ENCODE measurements at regions not wholly inside any gene's neighbourhood (a gene's known extent, or its start where the extent isn't known, plus 50 kb on each side); places are given as distances from the start of the nearest gene placed in this dataset.

- in situ Hi-C loops (cut with MboI; ENCODE audit: low sequenced_read_pairs, unreplicated experiment), result no loop called here
- DNase-seq (ENCODE audit: low spot score), result no peak
- no peak for TF ChIP-seq CTCF (IDR thresholded peaks at IDR 0.05; ENCODE audit: borderline replicate concordance, control extremely low read depth, extremely low read depth, insufficient read depth, missing control alignments)
Observed at GRCh38 chr11:37613031-37613430, 1015.0 kb upstream of the RAG2 start.

GRCh38 chr11:37612146-37612545, 1014.1 kb upstream of the RAG2 start:
- in situ Hi-C loops (cut with MboI; ENCODE audit: low sequenced_read_pairs, unreplicated experiment), result no loop called here
- DNase-seq (ENCODE audit: low spot score), result no peak
- TF ChIP-seq CTCF (IDR thresholded peaks at IDR 0.05; ENCODE audit: borderline replicate concordance, control extremely low read depth, extremely low read depth, insufficient read depth, missing control alignments), result no peak

GRCh38 chr11:37605229-37605628, 1007.2 kb upstream of the RAG2 start:
- TF ChIP-seq CTCF (IDR thresholded peaks at IDR 0.05; ENCODE audit: borderline replicate concordance, control extremely low read depth, extremely low read depth, insufficient read depth, missing control alignments), result no peak
- in situ Hi-C loops (cut with MboI; ENCODE audit: low sequenced_read_pairs, unreplicated experiment), result no loop called here
- no peak for DNase-seq (ENCODE audit: low spot score)

- no peak for DNase-seq (ENCODE audit: low spot score)
- TF ChIP-seq CTCF (IDR thresholded peaks at IDR 0.05; ENCODE audit: borderline replicate concordance, control extremely low read depth, extremely low read depth, insufficient read depth, missing control alignments), result no peak
- in situ Hi-C loops (cut with MboI; ENCODE audit: low sequenced_read_pairs, unreplicated experiment), result no loop called here
Observed at GRCh38 chr11:37598381-37598780, 1000.3 kb upstream of the RAG2 start.

GRCh38 chr11:37597776-37598175, 999.7 kb upstream of the RAG2 start:
- no peak for TF ChIP-seq CTCF (IDR thresholded peaks at IDR 0.05; ENCODE audit: borderline replicate concordance, control extremely low read depth, extremely low read depth, insufficient read depth, missing control alignments)
- DNase-seq (ENCODE audit: low spot score), result no peak
- in situ Hi-C loops (cut with MboI; ENCODE audit: low sequenced_read_pairs, unreplicated experiment), result no loop called here

- no peak for DNase-seq (ENCODE audit: low spot score)
- in situ Hi-C loops (cut with MboI; ENCODE audit: low sequenced_read_pairs, unreplicated experiment), result no loop called here
- TF ChIP-seq CTCF (IDR thresholded peaks at IDR 0.05; ENCODE audit: borderline replicate concordance, control extremely low read depth, extremely low read depth, insufficient read depth, missing control alignments), result no peak
Observed at GRCh38 chr11:37595845-37596244, 997.8 kb upstream of the RAG2 start.

GRCh38 chr11:37574361-37574760, 976.3 kb upstream of the RAG2 start:
- no peak for DNase-seq (ENCODE audit: low spot score)
- no peak for TF ChIP-seq CTCF (IDR thresholded peaks at IDR 0.05; ENCODE audit: borderline replicate concordance, control extremely low read depth, extremely low read depth, insufficient read depth, missing control alignments)
- in situ Hi-C loops (cut with MboI; ENCODE audit: low sequenced_read_pairs, unreplicated experiment), result no loop called here

Data from GM13976 (cell line).